ENCODE measurements at regions not wholly inside any gene's neighbourhood (a gene's known extent, or its start where the extent isn't known, plus 50 kb on each side); places are given as distances from the start of the nearest gene placed in this dataset.

DNA sequence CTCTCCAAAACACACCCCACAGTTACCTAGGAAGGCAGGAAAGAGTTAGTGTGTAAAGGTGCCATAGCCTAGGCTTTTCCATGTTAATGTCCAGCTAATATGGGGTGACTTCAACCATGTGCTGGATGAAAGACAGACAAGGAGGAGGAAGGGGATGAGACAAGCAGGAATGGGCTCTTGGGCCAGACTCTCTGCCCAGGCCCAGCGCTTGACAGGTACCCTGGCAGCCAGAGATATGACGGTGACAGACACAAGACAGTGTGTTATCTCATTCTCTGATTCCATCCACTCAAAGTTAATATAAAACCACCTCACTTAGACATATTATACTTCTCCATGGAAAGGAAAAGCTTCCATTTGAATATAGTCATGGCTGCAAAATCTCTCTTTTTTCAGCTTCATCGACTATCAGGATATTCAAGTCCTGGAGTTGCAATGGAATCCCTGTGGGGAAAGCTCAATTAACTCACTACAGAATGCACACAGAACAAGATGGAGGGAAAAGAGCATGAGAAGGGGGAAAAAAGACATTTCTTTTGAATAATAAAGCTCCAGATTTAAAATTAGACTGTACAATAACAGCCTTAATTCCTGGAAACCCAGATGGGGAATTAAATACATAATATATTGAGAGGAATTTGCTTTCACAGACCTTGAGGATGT is 596.7 kb downstream of the TOX3 start:
- TF ChIP-seq POLR2A (IDR thresholded peaks at IDR 0.05; ENCODE audit: low read depth, low read length), result no peak
- TF ChIP-seq, protein P1, sequence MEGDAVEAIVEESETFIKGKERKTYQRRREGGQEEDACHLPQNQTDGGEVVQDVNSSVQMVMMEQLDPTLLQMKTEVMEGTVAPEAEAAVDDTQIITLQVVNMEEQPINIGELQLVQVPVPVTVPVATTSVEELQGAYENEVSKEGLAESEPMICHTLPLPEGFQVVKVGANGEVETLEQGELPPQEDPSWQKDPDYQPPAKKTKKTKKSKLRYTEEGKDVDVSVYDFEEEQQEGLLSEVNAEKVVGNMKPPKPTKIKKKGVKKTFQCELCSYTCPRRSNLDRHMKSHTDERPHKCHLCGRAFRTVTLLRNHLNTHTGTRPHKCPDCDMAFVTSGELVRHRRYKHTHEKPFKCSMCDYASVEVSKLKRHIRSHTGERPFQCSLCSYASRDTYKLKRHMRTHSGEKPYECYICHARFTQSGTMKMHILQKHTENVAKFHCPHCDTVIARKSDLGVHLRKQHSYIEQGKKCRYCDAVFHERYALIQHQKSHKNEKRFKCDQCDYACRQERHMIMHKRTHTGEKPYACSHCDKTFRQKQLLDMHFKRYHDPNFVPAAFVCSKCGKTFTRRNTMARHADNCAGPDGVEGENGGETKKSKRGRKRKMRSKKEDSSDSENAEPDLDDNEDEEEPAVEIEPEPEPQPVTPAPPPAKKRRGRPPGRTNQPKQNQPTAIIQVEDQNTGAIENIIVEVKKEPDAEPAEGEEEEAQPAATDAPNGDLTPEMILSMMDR (IDR thresholded peaks at IDR 0.05; ENCODE audit: extremely low read depth in 1 of 2, insufficient read depth in 1 of 2, low read depth in 1 of 2, low read length in 2 of 2), result no peak
- no peak for TF ChIP-seq JUN (IDR thresholded peaks at IDR 0.05; ENCODE audit: borderline replicate concordance, insufficient read depth, insufficient read length, low read depth)
- no peak for TF ChIP-seq POLR2AphosphoS5 (IDR thresholded peaks at IDR 0.05; ENCODE audit: insufficient read depth, low read depth, low read length)
- TF ChIP-seq, protein P2, sequence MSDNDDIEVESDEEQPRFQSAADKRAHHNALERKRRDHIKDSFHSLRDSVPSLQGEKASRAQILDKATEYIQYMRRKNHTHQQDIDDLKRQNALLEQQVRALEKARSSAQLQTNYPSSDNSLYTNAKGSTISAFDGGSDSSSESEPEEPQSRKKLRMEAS (IDR thresholded peaks at IDR 0.05; ENCODE audit: insufficient read depth, insufficient read length), result no peak
- TF ChIP-seq EZH2 (IDR thresholded peaks at IDR 0.05; ENCODE audit: borderline replicate concordance, low read depth, low read length, severe bottlenecking), result no peak
- no peak for TF ChIP-seq GATA2 (IDR thresholded peaks at IDR 0.05; ENCODE audit: insufficient read depth, insufficient read length, low read depth, low read length)
- TF ChIP-seq FOS (IDR thresholded peaks at IDR 0.05; ENCODE audit: borderline replicate concordance, insufficient read depth, low read length), result no peak
- no peak for TF ChIP-seq MYC (IDR thresholded peaks at IDR 0.05; ENCODE audit: low read depth, low read length)

Measured in endothelial cell of umbilical vein (primary cell).